ENCODE measurements at regions not wholly inside any gene's neighbourhood (a gene's known extent, or its start where the extent isn't known, plus 50 kb on each side); places are given as distances from the start of the nearest gene placed in this dataset.

GRCh38 chr14:98888927-98889835, 382.8 kb downstream of the BCL11B start:
- no peak overlapping the region for H3K4me3 ChIP-seq (ENCODE audit: low read length)
- no peak overlapping the region for H3K27ac ChIP-seq (ENCODE audit: low read length)
- H3K27me3 ChIP-seq (ENCODE audit: insufficient read depth, low read depth, low read length), result no peaks in the 10 kb centered on the region
- no peaks in the 10 kb centered on the region for H3K9me2 ChIP-seq (ENCODE audit: insufficient read depth, low read length)
- no peaks in the 10 kb centered on the region for H4K20me1 ChIP-seq (ENCODE audit: insufficient read depth)
- H3K9me3 ChIP-seq (ENCODE audit: low read length), result no peaks in the 10 kb centered on the region
- no peaks in the 10 kb centered on the region for H3F3A ChIP-seq (ENCODE audit: insufficient read depth, low read length, poor library complexity, severe bottlenecking)
- no peak for TF ChIP-seq SMC3 (conservative IDR thresholded peaks at IDR 0.05; ENCODE audit: poor library complexity)
- TF ChIP-seq RAD21 (conservative IDR thresholded peaks at IDR 0.05), result no peak
- TF ChIP-seq POLR2AphosphoS5 (IDR thresholded peaks at IDR 0.05), result no peak
- no peak for TF ChIP-seq TAF1 (IDR thresholded peaks at IDR 0.05; ENCODE audit: low read depth)
- TF ChIP-seq REST (IDR thresholded peaks at IDR 0.05; ENCODE audit: borderline replicate concordance), result no peak
- TF ChIP-seq MXI1 (conservative IDR thresholded peaks at IDR 0.05; ENCODE audit: poor library complexity, severe bottlenecking), result no peak
- TF ChIP-seq EZH2 (IDR thresholded peaks at IDR 0.05; ENCODE audit: borderline replicate concordance, insufficient read depth, low read length, poor library complexity, severe bottlenecking), result no peak
- TF ChIP-seq, protein P1, sequence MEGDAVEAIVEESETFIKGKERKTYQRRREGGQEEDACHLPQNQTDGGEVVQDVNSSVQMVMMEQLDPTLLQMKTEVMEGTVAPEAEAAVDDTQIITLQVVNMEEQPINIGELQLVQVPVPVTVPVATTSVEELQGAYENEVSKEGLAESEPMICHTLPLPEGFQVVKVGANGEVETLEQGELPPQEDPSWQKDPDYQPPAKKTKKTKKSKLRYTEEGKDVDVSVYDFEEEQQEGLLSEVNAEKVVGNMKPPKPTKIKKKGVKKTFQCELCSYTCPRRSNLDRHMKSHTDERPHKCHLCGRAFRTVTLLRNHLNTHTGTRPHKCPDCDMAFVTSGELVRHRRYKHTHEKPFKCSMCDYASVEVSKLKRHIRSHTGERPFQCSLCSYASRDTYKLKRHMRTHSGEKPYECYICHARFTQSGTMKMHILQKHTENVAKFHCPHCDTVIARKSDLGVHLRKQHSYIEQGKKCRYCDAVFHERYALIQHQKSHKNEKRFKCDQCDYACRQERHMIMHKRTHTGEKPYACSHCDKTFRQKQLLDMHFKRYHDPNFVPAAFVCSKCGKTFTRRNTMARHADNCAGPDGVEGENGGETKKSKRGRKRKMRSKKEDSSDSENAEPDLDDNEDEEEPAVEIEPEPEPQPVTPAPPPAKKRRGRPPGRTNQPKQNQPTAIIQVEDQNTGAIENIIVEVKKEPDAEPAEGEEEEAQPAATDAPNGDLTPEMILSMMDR (IDR thresholded peaks at IDR 0.05; ENCODE audit: poor library complexity, severe bottlenecking), result no peak
- no peak for TF ChIP-seq EP300 (conservative IDR thresholded peaks at IDR 0.05; ENCODE audit: poor library complexity, severe bottlenecking)
- H2AFZ ChIP-seq (ENCODE audit: low read depth, low read length), result no peak overlapping the region
- H3K79me2 ChIP-seq (replicated peaks; ENCODE audit: insufficient read depth, low read length), result no peaks in the 10 kb centered on the region
- H3K36me3 ChIP-seq (ENCODE audit: insufficient read depth, low read length), result no peaks in the 10 kb centered on the region
- no peak overlapping the region for H3K4me2 ChIP-seq (ENCODE audit: low read length)
- no peak overlapping the region for H3K9ac ChIP-seq (ENCODE audit: low read length)

- H3K27me3 ChIP-seq (ENCODE audit: insufficient read depth, low read depth, low read length), result no peaks in the 10 kb centered on the region
- no peak for TF ChIP-seq EP300 (conservative IDR thresholded peaks at IDR 0.05; ENCODE audit: poor library complexity, severe bottlenecking)
- TF ChIP-seq POLR2AphosphoS5 (IDR thresholded peaks at IDR 0.05), result no peak
- TF ChIP-seq, protein P1 (IDR thresholded peaks at IDR 0.05; ENCODE audit: poor library complexity, severe bottlenecking), result no peak
- no peak for TF ChIP-seq REST (IDR thresholded peaks at IDR 0.05; ENCODE audit: borderline replicate concordance)
- no peak for TF ChIP-seq TAF1 (IDR thresholded peaks at IDR 0.05; ENCODE audit: low read depth)
- TF ChIP-seq SMC3 (conservative IDR thresholded peaks at IDR 0.05; ENCODE audit: poor library complexity), result no peak
- TF ChIP-seq RAD21 (conservative IDR thresholded peaks at IDR 0.05), result no peak
- no peak for TF ChIP-seq EZH2 (IDR thresholded peaks at IDR 0.05; ENCODE audit: borderline replicate concordance, insufficient read depth, low read length, poor library complexity, severe bottlenecking)
- TF ChIP-seq MXI1 (conservative IDR thresholded peaks at IDR 0.05; ENCODE audit: poor library complexity, severe bottlenecking), result no peak
- no peaks in the 10 kb centered on the region for H3K79me2 ChIP-seq (replicated peaks; ENCODE audit: insufficient read depth, low read length)
- H3F3A ChIP-seq (ENCODE audit: insufficient read depth, low read length, poor library complexity, severe bottlenecking), result no peaks in the 10 kb centered on the region
- H3K9ac ChIP-seq (ENCODE audit: low read length), result no peak overlapping the region
- no peaks in the 10 kb centered on the region for H4K20me1 ChIP-seq (ENCODE audit: insufficient read depth)
- H3K27ac ChIP-seq (ENCODE audit: low read length), result no peak overlapping the region
- no peak overlapping the region for H2AFZ ChIP-seq (ENCODE audit: low read depth, low read length)
- no peaks in the 10 kb centered on the region for H3K9me3 ChIP-seq (ENCODE audit: low read length)
- no peak overlapping the region for H3K4me3 ChIP-seq (ENCODE audit: low read length)
- H3K36me3 ChIP-seq (ENCODE audit: insufficient read depth, low read length), result no peaks in the 10 kb centered on the region
- H3K4me2 ChIP-seq (ENCODE audit: low read length), result no peak overlapping the region
- H3K9me2 ChIP-seq (ENCODE audit: insufficient read depth, low read length), result no peaks in the 10 kb centered on the region
Observed at GRCh38 chr14:98889836-98890185, 382.2 kb downstream of the BCL11B start.

All from neural cell (in vitro differentiated cells).